ENCODE measurements at regions not wholly inside any gene's neighbourhood (a gene's known extent, or its start where the extent isn't known, plus 50 kb on each side); places are given as distances from the start of the nearest gene placed in this dataset.

DNA sequence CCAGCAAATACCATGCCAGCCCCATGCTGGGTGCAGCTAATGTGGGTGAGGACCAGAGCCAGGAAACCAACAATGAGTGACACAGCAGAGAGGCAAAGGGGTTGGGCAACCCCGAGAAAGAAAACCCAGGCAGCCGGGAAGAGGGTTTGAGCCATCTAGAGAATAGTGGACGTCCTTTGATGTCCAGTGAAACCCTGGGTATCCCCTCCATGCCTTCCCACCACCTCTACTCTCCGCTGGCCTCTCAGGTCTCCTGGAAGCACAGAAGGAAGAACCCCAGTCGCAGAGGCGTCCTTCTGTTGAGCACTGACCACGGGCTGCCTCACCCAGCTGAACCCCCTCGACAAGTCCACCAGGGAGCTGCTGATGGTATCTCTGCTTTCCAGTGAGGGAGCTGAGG, 657.4 kb upstream of the ID2 start:
- no peak for DNase-seq (ENCODE audit: low read depth in 2 of 2)
- TF ChIP-seq, protein P1, sequence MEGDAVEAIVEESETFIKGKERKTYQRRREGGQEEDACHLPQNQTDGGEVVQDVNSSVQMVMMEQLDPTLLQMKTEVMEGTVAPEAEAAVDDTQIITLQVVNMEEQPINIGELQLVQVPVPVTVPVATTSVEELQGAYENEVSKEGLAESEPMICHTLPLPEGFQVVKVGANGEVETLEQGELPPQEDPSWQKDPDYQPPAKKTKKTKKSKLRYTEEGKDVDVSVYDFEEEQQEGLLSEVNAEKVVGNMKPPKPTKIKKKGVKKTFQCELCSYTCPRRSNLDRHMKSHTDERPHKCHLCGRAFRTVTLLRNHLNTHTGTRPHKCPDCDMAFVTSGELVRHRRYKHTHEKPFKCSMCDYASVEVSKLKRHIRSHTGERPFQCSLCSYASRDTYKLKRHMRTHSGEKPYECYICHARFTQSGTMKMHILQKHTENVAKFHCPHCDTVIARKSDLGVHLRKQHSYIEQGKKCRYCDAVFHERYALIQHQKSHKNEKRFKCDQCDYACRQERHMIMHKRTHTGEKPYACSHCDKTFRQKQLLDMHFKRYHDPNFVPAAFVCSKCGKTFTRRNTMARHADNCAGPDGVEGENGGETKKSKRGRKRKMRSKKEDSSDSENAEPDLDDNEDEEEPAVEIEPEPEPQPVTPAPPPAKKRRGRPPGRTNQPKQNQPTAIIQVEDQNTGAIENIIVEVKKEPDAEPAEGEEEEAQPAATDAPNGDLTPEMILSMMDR (IDR thresholded peaks at IDR 0.05; ENCODE audit: low read depth, low read length) = no peak
- no peak overlapping the region for H3K4me3 ChIP-seq (replicated peaks in 1 of 2; ENCODE audit: low read depth in 2 of 2, low read length in 2 of 2)

DNA sequence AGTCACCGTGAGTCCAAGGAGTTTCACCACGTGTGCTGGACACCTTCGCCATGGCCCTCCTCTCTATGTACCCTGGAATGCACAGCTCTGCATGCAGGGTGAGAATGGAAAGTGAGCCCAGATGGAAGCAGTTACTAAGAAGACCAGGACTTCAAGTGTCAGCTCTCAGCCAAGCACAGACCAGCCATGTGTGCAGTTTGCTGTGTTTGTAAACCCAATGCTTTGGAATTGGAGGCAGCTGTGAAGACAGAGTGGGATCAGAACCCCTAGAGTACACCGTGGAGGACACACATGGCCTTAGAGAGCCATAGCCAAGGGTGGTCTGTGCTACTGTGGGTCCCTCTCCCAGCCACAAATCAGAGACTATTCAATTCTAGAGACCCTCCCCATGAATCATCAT, 655.5 kb upstream of the ID2 start:
- no peak overlapping the region for H3K4me3 ChIP-seq (replicated peaks in 1 of 2; ENCODE audit: low read depth in 2 of 2, low read length in 2 of 2)
- DNase-seq (ENCODE audit: low read depth in 2 of 2) = no peak
- TF ChIP-seq, protein P1 (IDR thresholded peaks at IDR 0.05; ENCODE audit: low read depth, low read length) = no peak

DNA sequence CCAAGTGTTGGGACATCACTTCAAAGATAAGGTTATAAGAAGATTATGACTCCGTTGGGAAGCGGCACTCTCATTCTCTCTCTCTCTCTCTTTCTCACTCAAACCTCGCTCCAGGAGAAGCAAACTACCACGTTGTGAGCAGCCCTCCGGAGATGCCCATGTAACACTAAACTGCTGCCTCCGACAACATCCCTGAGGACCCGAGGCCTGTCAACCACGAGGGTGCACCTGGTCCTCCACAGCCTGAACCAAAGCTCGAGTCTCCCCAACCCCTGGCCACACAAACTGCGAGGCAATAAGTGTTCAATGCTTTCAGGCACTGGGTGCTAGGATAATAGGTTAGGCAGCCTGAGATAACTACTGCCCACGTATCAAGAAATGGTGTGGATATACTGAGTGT, 654.5 kb upstream of the ID2 start:
- no peak for DNase-seq (ENCODE audit: low read depth in 2 of 2)
- TF ChIP-seq, protein P1 (IDR thresholded peaks at IDR 0.05; ENCODE audit: low read depth, low read length) = no peak
- no peak overlapping the region for H3K4me3 ChIP-seq (replicated peaks in 1 of 2; ENCODE audit: low read depth in 2 of 2, low read length in 2 of 2)

DNA sequence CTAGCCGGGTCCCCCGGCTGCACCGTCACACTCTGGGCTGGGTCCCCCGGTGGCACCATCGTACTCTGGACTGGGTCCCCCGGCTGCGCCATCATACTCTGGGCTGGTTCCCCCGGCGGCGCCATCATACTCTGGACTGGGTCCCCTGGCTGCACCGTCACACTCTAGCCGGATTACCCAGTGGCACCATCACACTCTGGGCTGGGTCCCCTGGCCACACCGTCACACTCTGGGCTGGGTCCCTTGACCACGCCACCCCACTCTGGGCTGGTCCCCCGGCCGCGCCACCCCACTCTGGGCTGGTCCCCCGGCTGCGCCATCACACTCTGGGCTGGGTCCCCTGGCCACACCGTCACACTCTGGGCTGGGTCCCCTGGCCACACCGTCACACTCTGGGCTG, 653.8 kb upstream of the ID2 start:
- DNase-seq (ENCODE audit: low read depth in 2 of 2) = no peak
- TF ChIP-seq, protein P1 (IDR thresholded peaks at IDR 0.05; ENCODE audit: low read depth, low read length) = no peak
- H3K4me3 ChIP-seq (replicated peaks in 1 of 2; ENCODE audit: low read depth in 2 of 2, low read length in 2 of 2) = no peak overlapping the region

DNA sequence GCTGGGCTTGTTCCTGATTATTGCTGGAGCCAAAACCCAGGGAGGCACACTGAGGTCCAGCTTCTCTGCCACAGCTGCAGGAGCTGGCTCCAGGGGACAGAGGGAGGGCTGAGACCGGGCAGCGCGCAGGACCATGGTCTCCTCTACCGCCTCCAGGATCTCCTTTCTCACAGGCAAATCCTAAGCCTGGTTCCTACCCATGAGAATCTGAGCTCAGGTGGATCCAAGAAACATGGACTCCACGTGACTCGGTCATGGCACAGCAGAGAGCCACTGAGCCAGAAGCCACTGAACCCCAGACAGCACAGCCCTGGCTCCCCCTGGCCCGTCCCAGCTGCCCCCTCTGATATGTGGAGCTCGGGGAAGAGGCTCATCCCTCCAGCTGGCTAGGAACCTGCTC, 653.4 kb upstream of the ID2 start:
- H3K4me3 ChIP-seq (replicated peaks in 1 of 2; ENCODE audit: low read depth in 2 of 2, low read length in 2 of 2) = no peak overlapping the region
- TF ChIP-seq, protein P1 (IDR thresholded peaks at IDR 0.05; ENCODE audit: low read depth, low read length) = no peak
- no peak for DNase-seq (ENCODE audit: low read depth in 2 of 2)

DNA sequence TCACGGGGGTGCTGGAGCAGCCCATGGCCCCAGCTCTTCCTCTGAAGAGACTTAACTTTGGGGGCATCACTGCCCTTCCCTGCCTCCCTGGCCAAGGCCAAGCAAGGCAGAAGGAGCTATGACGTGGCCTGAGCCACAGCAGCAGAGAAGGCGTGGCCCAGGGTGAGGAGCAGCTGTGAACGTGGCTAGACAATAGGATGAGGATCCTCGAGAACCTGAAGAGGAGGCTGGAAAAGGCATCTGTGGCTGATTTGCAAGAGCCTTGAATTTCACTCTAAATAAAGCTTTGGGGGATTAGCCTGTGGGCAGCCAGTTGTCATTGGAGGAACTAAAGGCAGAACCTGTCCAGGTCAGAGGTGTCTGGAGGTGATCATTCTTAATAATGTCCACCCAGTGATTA, 652.9 kb upstream of the ID2 start:
- TF ChIP-seq, protein P1 (IDR thresholded peaks at IDR 0.05; ENCODE audit: low read depth, low read length) = no peak

DNA sequence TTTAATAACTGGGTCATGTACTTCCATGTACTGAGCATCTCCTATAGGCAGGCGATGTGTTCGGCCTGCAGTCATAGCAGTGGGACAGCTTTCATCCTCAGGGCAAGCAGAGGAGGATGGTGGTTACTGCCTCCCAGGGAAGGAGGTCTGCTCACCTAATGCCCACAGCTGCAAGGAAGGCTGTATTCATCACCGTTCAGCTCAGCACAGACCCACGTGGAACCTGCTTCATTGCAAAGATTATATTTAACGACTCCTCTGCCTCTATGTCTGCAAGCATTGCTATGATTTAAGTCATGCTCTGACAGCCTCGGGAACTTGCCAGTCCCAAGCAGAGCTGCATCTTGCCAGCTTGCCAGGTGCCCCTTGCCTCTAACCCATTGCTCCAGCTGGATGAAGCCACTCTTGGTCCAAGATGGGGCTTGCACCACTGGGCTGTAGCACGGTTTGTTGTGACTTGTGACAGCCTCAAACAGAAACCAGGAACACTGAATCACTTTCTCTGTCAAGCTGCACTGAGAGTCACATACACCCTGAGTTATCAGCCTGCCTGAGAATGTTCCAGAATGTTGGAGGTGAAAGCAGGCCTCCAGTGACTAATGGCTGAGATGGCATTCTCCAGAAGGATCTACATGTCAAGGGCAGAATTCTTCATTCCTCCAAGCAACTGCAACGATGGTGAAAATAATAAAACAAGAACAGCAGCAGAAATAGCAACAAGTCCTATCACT, 651.1 kb upstream of the ID2 start:
- DNase-seq (ENCODE audit: low read depth in 2 of 2) = no peak
- H3K4me3 ChIP-seq (replicated peaks in 1 of 2; ENCODE audit: low read depth in 2 of 2, low read length in 2 of 2) = no peak overlapping the region
- TF ChIP-seq, protein P1 (IDR thresholded peaks at IDR 0.05; ENCODE audit: low read depth, low read length) = no peak

More for the DNA sequence above, 652.9 kb upstream of the ID2 start:
- H3K4me3 ChIP-seq (replicated peaks in 1 of 2; ENCODE audit: low read depth in 2 of 2, low read length in 2 of 2) = no peak overlapping the region
- no peak for DNase-seq (ENCODE audit: low read depth in 2 of 2)
